Aorta (tissue), 5 donors: ENCODE measurements at regions not wholly inside any gene's neighbourhood (a gene's known extent, or its start where the extent isn't known, plus 50 kb on each side); places are given as distances from the start of the nearest gene placed in this dataset.
"Not testable (repeated sequence)": the region's sequence is repeated elsewhere in the genome, so short reads cannot be mapped to it uniquely, and the experiment has no call there.

Experiments used
- ATAC-seq: fragments of 200-7000 bp; cut with Tn5 transposase; one replicate; pipeline ENCODE4 v1.9.1; 2022; ENCODE audit warnings: moderate library complexity; ENCODE audit not compliant: low FRiP score
- DNase-seq, 2 donors: peaks; one replicate each; pipeline ENCODE4 v3.0.0-alpha.2; 2020
- H3K27ac ChIP-seq, 2 donors: one replicate each; pipeline ENCODE4 v1.5.1; 2013; ENCODE audit warnings: low read length in 2 of 2, mild to moderate bottlenecking in 2 of 2, moderate library complexity in 2 of 2, control low read depth in 1 of 2, inconsistent platforms in 1 of 2, low read depth in 1 of 2
- H3K27me3 ChIP-seq, 2 donors: one replicate each; pipeline ENCODE4 v1.6.1; 2013; ENCODE audit warnings: control low read depth in 1 of 2, low read length in 1 of 2, mild to moderate bottlenecking in 1 of 2, moderate library complexity in 1 of 2; ENCODE audit not compliant: insufficient read depth in 2 of 2, control insufficient read depth in 1 of 2
- H3K36me3 ChIP-seq, 2 donors: one replicate each; pipeline ENCODE4 v1.6.1; 2013; ENCODE audit warnings: control low read depth in 1 of 2, low read length in 1 of 2, mild to moderate bottlenecking in 1 of 2; ENCODE audit not compliant: insufficient read depth in 2 of 2, control insufficient read depth in 1 of 2
- H3K4me1 ChIP-seq, 2 donors: one replicate each; pipeline ENCODE4 v1.6.1; 2013; ENCODE audit warnings: low read length in 2 of 2, control low read depth in 1 of 2, mild to moderate bottlenecking in 1 of 2, moderate library complexity in 1 of 2; ENCODE audit not compliant: insufficient read depth in 2 of 2, control insufficient read depth in 1 of 2
- H3K4me3 ChIP-seq, 2 donors: one replicate each; pipeline ENCODE4 v1.5.1; 2013; ENCODE audit warnings: low read length in 2 of 2, control low read depth in 1 of 2, mild to moderate bottlenecking in 1 of 2
- H3K9me3 ChIP-seq: one replicate; pipeline ENCODE4 v1.6.1; 2013; ENCODE audit warnings: mild to moderate bottlenecking, low read length; ENCODE audit not compliant: control insufficient read depth
- WGBS, 2 donors: extraction: QIAGEN DNeasy Blood & Tissue Kit; methylation state at CpG; one replicate each; pipeline ENCODE4 v1.1.7; 2013; 5-methylcytosine and 5-hydroxymethylcytosine counted together
- intact Hi-C, 2 donors: fragments of 100-400 bp; cut with DNase I; formaldehyde crosslinking; loops; one replicate each; pipeline versions ENCODE4 v1.14.2 to v1.15.0; 2022
- donor health status: healthy with polysubstance abuse.
- donor health status: Bipolar disorder and iron deficiency.
- donor health status: DM: no; HTN: no; CAD: no.
- donor health status: DM: no; HTN: no; CAD: no.
- donor health status: DM: yes; HTN: yes; CAD: no.

DNA sequence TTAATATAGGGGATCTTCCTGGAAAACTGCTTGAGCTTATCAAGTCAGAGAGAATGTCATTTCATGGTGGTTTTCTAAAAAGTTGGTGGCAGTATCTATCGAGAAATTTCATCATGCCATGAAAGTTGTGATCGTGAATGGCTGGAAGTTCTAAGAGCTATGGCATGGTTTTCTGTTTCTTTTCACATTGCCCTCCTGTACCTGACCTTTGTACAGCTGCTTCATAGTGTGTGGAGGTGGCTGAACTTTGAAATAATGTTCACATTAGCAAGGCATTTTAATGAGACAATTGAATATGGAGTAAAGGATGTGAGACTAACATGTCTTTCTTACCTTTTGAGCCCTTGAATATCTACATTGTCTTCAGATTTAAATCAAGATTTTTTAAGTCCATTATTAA, 278.2 kb upstream of the ID4 start:
- no peak overlapping the region for H3K4me3 ChIP-seq
- intact Hi-C loops, result no loop called here
- DNase-seq (no peak), ATAC-seq (no peak)
- WGBS, 2 donors, result 91 to 92% methylated on average over 2 of the region's 2 CpGs
- no peaks in the 10 kb centered on the region for H3K4me1 ChIP-seq
- no peaks in the 10 kb centered on the region for H3K36me3 ChIP-seq
- H3K27ac ChIP-seq, result no peak overlapping the region
- no peaks in the 10 kb centered on the region for H3K9me3 ChIP-seq
- no peaks in the 10 kb centered on the region for H3K27me3 ChIP-seq

DNA sequence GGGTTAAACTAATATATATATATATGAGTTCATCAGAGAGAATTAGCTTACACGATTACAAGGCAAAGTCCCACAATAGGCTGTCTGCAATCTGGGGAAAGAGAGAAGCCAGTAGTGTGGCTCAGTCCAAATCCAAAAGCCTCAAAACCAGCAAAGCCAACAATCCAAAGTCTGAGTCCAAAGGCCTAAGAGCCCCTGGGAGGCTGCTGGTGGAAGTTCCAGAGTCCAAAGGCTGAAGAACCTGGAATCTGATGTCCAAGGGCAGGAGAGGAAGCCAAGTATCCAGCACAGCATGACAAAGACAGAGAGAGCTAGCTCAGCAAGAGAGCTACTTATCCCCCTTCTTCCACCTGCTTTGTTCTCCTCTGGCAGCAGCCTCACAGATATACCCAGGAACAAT, 274.7 kb upstream of the ID4 start:
- WGBS, 2 donors, result 83 to 96% methylated on average over 1 of the region's 1 CpG

DNA sequence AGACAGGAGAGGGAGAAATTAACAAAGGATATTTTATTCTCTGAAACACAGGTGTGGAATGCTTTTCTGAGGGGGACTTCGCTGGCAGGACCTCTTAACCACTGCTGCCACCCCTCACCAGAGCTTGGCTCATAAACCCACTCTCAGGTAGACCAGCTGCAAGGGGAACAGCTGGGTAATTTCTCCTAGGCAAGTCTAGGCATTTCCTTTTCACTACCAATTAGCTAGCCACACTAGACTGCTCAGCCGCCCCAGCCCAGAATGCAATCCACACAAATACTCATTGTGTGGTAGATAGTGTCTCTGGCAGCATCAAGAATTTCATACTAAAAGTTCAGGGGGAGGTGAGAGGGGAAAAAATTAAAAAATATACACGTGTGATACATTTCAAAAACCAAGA, 267.6 kb upstream of the ID4 start:
- DNase-seq, result no peak
- no peak overlapping the region for H3K27ac ChIP-seq
- no peak for ATAC-seq
- H3K36me3 ChIP-seq, result no peaks in the 10 kb centered on the region
- 79 to 92% methylated on average over 3 of the region's 3 CpGs for WGBS, 2 donors
- no peaks in the 10 kb centered on the region for H3K4me1 ChIP-seq
- intact Hi-C loops, result no loop called here
- no peaks in the 10 kb centered on the region for H3K27me3 ChIP-seq
- H3K9me3 ChIP-seq, result no peaks in the 10 kb centered on the region
- H3K4me3 ChIP-seq, result no peak overlapping the region

More for the DNA sequence above, 274.7 kb upstream of the ID4 start:
- DNase-seq, result no peak
- Histone ChIP-seq H3K27ac (no peak overlapping the region), H3K4me3 (no peak overlapping the region), H3K36me3 (no peaks in the 10 kb centered on the region), H3K9me3 (no peaks in the 10 kb centered on the region), H3K27me3 (no peaks in the 10 kb centered on the region), H3K4me1 (no peaks in the 10 kb centered on the region)
- intact Hi-C loops, result no loop called here
- no peak for ATAC-seq

DNA sequence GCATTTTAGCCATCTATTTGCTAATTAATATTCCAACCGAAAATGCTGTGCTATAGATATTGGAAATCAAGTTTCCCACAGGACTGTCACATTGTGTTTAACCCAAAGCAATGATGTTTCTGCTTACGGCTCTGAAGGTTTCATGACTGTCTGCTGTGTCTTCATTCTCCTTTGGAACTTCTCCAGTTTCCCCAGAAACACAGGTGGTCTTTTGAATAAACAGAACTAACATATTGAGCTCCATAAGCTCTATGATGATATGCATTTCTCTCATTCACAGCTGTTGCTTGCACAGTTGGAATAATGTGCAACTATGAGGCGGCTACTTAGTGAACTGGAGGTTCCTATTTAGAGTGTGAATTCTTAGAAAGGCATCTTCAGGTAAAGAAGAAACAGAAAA, 266.0 kb upstream of the ID4 start:
- intact Hi-C loops, result no loop called here
- no peak for ATAC-seq
- H3K9me3 ChIP-seq, result no peaks in the 10 kb centered on the region
- WGBS, 2 donors, result 97 to 99% methylated on average over 3 of the region's 3 CpGs
- H3K27me3 ChIP-seq, result no peaks in the 10 kb centered on the region
- no peaks in the 10 kb centered on the region for H3K4me1 ChIP-seq
- H3K27ac ChIP-seq, result no peak overlapping the region
- no peak overlapping the region for H3K4me3 ChIP-seq
- DNase-seq, result no peak
- no peaks in the 10 kb centered on the region for H3K36me3 ChIP-seq

DNA sequence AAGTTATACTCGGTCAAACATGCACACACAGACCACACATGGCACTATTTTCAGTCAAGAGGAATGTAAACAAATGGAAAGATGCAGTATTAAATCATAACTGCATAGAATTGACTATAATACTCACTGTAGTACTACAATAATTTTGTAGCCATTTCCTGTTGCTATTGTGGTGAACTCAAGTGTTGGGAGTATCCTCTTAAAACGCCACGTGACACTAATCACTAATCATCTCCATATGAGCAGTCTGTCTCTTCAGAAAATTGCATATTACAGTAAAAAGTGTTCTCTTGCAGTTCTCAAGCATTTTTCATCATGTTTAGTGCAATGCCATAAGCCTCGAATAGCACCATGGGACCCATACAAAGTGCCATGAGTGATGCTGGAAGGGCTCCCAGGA, 258.7 kb upstream of the ID4 start:
- Histone ChIP-seq H3K27ac (no peak overlapping the region), H3K27me3 (no peaks in the 10 kb centered on the region), H3K4me3 (no peak overlapping the region), H3K36me3 (no peaks in the 10 kb centered on the region), H3K4me1 (no peaks in the 10 kb centered on the region), H3K9me3 (peaks cover 4% of the 10 kb centered on the region)
- DNase-seq (no peak), ATAC-seq (no peak)
- intact Hi-C loops, result no loop called here
- 85 to 89% methylated on average over 4 of the region's 4 CpGs for WGBS, 2 donors

DNA sequence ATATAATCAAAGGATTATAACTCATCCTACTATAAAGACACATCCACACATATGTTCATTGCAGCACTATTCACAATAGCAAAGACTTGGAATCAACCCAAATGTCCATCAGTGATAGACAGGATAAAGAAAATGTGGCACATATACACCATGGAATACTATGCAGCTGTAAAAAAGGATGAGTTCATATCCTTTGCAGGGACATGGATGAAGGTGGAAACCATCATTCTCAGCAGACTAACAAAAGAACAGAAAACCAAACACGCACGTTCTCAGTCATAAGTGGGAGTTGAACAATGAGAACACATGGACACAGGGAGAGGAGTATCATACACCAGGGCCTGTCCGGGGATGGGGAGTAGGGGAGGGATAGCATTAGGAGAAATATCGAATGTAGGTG, 253.0 kb upstream of the ID4 start:
- H3K4me1 ChIP-seq, H3K27ac ChIP-seq, H3K4me3 ChIP-seq, ATAC-seq, H3K27me3 ChIP-seq, DNase-seq, H3K9me3 ChIP-seq, intact Hi-C loops, H3K36me3 ChIP-seq: not testable (repeated sequence)
- 97 to 98% methylated on average over 4 of the region's 4 CpGs for WGBS, 2 donors

DNA sequence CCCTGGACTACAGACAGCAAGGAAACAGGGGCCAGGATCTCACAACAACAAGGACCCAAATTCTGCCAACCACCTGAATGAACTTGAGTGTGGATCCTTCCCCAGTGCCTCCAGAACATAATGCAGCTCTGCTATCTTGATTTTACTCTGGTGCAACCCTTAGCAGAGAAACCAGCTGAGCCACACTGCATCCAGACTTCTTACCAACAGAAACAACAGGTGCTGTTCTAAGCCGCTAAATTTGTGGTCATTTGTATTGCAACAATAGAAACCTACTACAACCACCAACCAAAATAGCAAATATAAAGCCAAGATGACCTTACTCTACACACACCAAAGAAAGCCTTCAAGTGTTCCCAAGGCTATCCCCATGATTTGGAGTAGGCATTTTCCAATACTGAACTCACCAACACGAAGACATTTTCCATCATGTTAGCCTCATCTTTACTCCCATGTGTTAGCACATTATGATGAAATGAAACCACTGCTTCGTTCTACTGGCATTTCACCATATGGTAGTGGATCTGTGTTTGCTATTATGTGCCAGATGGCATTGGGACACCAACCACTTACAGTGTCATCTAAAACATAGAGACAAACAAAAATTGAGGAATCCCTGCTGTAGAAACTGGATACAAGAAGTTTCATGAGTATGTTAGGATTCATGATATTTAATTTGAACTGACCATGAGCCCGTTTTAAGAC, 249.8 kb upstream of the ID4 start:
- no peaks in the 10 kb centered on the region for H3K27me3 ChIP-seq
- WGBS, 2 donors, result 88 to 91% methylated on average over 4 of the region's 4 CpGs
- ATAC-seq, result no peak
- H3K4me1 ChIP-seq, result no peaks in the 10 kb centered on the region
- H3K9me3 ChIP-seq, result no peaks in the 10 kb centered on the region
- DNase-seq, result no peak
- no peak overlapping the region for H3K4me3 ChIP-seq
- intact Hi-C loops, result no loop called here
- no peak overlapping the region for H3K27ac ChIP-seq
- no peaks in the 10 kb centered on the region for H3K36me3 ChIP-seq

DNA sequence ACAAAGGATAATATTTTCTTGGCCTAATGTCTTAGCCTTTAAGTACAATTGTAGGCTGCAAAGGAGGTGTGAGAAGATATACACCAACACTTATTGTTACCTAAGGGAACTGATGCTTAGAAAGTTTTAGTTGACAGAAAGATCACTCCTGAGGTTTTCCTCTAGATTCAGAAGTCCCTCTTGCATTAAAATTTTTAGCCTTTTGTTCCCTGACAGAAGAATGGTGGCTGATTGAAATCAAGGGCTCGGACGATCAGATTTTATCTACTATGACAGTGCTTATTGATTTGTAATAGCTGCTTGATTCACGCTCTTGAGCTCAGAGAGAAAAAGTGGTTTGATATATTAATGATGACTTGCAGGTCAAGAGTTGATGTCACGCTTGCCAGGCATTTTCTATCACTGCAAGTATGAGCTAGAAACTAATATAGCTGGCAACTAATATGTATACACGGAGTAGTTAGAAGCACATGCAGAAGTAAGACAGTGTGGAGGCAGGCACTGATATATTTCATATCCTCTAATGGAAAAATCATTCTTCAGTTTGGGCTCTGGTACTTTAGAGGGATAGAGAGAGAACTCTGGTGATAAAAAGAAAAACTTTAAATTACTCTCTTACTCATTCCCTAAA, 246.6 kb upstream of the ID4 start:
- intact Hi-C loops, result no loop called here
- WGBS, 2 donors, result 88 to 89% methylated on average over 5 of the region's 5 CpGs

DNA sequence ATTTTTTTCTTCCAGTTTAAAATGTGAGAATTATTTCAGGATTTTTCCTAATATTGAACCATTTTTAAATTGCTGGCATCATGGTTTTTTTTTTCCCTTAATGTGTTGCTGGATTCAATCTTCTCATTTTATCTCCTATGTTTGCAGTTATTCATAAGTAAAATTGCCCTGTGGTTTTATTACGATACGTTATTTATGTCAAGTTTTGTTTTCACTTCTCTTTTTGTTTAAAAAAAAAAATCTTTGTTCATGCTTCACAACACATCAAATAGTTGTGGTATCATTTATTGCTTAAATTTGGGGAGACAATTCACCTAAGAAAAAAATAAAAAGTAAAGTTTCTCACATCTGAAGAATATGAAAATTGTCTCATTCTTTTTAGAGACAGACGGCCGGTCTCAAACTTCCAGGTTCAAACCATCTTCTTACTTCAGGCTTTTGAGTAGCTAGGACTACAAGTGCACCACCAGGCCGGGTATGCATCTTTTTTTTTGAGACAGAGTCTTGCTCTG, 239.3 kb upstream of the ID4 start:
- Histone ChIP-seq H3K36me3 (peaks cover 0 to 2% of the 10 kb centered on the region in 2 donors), H3K9me3 (no peaks in the 10 kb centered on the region), H3K27ac (no peak overlapping the region), H3K4me1 (no peaks in the 10 kb centered on the region), H3K27me3 (no peaks in the 10 kb centered on the region), H3K4me3 (no peak overlapping the region)
- intact Hi-C loops, result no loop called here
- no peak for DNase-seq
- no peak for ATAC-seq
- 90 to 95% methylated on average over 5 of the region's 5 CpGs for WGBS, 2 donors

More for the DNA sequence above, 246.6 kb upstream of the ID4 start:
- Histone ChIP-seq H3K4me1 (no peaks in the 10 kb centered on the region), H3K36me3 (no peaks in the 10 kb centered on the region), H3K9me3 (no peaks in the 10 kb centered on the region), H3K4me3 (no peak overlapping the region), H3K27me3 (no peaks in the 10 kb centered on the region), H3K27ac (no peak overlapping the region)
- DNase-seq, result no peak
- ATAC-seq, result no peak
